ENCODE measurements at regions not wholly inside any gene's neighbourhood (a gene's known extent, or its start where the extent isn't known, plus 50 kb on each side); places are given as distances from the start of the nearest gene placed in this dataset.

- Histone ChIP-seq H3K4me2 (ENCODE audit: low read length) (peak overlapping the region; percentile 35), H3K9me3 (ENCODE audit: low read length) (0 out of 2 replicates have a peak, but pooled peaks cover 3% of the 10 kb centered on the region), H2AFZ (ENCODE audit: low read length) (peak overlapping the region; percentile 82; the same call in 1 of the 2 replicates), H3K36me3 (ENCODE audit: insufficient read depth, low read length) (no peaks in the 10 kb centered on the region), H3K79me2 (ENCODE audit: insufficient read depth, low read depth, low read length) (no peaks in the 10 kb centered on the region), H3K9me2 (ENCODE audit: insufficient read depth, low read length) (no peaks in the 10 kb centered on the region), H4K20me1 (ENCODE audit: insufficient read depth, low read length) (no peaks in the 10 kb centered on the region), H3K4me1 (ENCODE audit: insufficient read depth, low read length, poor library complexity, severe bottlenecking) (peaks cover 41% of the 10 kb centered on the region), H3K4me3 (ENCODE audit: low read depth, low read length, poor library complexity, severe bottlenecking) (no peak overlapping the region), H3K27ac (ENCODE audit: low read depth, low read length, poor library complexity, severe bottlenecking) (no peak overlapping the region)
- BruUV-seq (replicated peaks) = no TSS peak
- TF ChIP-seq CTCF (conservative IDR thresholded peaks at IDR 0.05; ENCODE audit: low read length) = no peak
- TF ChIP-seq EZH2phosphoT487 (IDR thresholded peaks at IDR 0.05; ENCODE audit: borderline replicate concordance, low read depth, low read length) = no peak
- CTCF ChIA-PET (ENCODE audit: unreplicated experiment) = no interaction called here
- POLR2A ChIA-PET = interaction anchor here (1.1 to 1.2 kb wide), 2 partner anchors 9 to 21 kb away, joined by 3 read pairs; no protein-coding TSS in a partner anchor
- DNase-seq (ENCODE audit: low spot score) = no peak
- intact Hi-C loops (cut with micrococcal nuclease; ENCODE audit: unreplicated experiment) = no loop called here
Observed at GRCh38 chr3:181941250-181941649, 229.5 kb downstream of the SOX2 start.

GRCh38 chr3:181943285-181943684, 231.6 kb downstream of the SOX2 start:
- intact Hi-C loops (cut with micrococcal nuclease; ENCODE audit: unreplicated experiment) = no loop called here
- BruUV-seq (replicated peaks) = no TSS peak
- POLR2A ChIA-PET = interaction anchor here (1.3 kb wide), 1 partner anchor 21 kb away, joined by 3 read pairs; no protein-coding TSS in a partner anchor

More at GRCh38 chr3:181943285-181943684, 231.6 kb downstream of the SOX2 start:
- H3K4me1 ChIP-seq (ENCODE audit: insufficient read depth, low read length, poor library complexity, severe bottlenecking) = peaks cover 30% of the 10 kb centered on the region
- H4K20me1 ChIP-seq (ENCODE audit: insufficient read depth, low read length) = no peaks in the 10 kb centered on the region
- DNase-seq (ENCODE audit: low spot score) = no peak
- H3K4me2 ChIP-seq (ENCODE audit: low read length) = peak overlapping the region; percentile 47
- H3K9me2 ChIP-seq (ENCODE audit: insufficient read depth, low read length) = no peaks in the 10 kb centered on the region
- H3K4me3 ChIP-seq (ENCODE audit: low read depth, low read length, poor library complexity, severe bottlenecking) = no peak overlapping the region
- H3K79me2 ChIP-seq (ENCODE audit: insufficient read depth, low read depth, low read length) = no peaks in the 10 kb centered on the region
- TF ChIP-seq EZH2phosphoT487 (IDR thresholded peaks at IDR 0.05; ENCODE audit: borderline replicate concordance, low read depth, low read length) (no peak), CTCF (conservative IDR thresholded peaks at IDR 0.05; ENCODE audit: low read length) (no peak)
- peak overlapping the region; percentile 82 for H2AFZ ChIP-seq (ENCODE audit: low read length)
- no peak overlapping the region for H3K27ac ChIP-seq (ENCODE audit: low read depth, low read length, poor library complexity, severe bottlenecking)
- H3K9me3 ChIP-seq (ENCODE audit: low read length) = 0 out of 2 replicates have a peak, but pooled peaks cover 3% of the 10 kb centered on the region
- CTCF ChIA-PET (ENCODE audit: unreplicated experiment) = interaction anchor here (0.8 kb wide), 1 partner anchor 10 kb away, joined by 3 read pairs; no protein-coding TSS in a partner anchor
- H3K36me3 ChIP-seq (ENCODE audit: insufficient read depth, low read length) = no peaks in the 10 kb centered on the region
